ENCODE measurements at regions not wholly inside any gene's neighbourhood (a gene's known extent, or its start where the extent isn't known, plus 50 kb on each side); places are given as distances from the start of the nearest gene placed in this dataset.
"Not testable (repeated sequence)": the region's sequence is repeated elsewhere in the genome, so short reads cannot be mapped to it uniquely, and the experiment has no call there.

- DNase-seq, result not testable (repeated sequence)
Observed at GRCh38 chr2:176578292-176578691, 309.1 kb downstream of the MTX2 start.

- no peak for DNase-seq
Observed at GRCh38 chr2:176579608-176580007, 310.4 kb downstream of the MTX2 start.

DNA sequence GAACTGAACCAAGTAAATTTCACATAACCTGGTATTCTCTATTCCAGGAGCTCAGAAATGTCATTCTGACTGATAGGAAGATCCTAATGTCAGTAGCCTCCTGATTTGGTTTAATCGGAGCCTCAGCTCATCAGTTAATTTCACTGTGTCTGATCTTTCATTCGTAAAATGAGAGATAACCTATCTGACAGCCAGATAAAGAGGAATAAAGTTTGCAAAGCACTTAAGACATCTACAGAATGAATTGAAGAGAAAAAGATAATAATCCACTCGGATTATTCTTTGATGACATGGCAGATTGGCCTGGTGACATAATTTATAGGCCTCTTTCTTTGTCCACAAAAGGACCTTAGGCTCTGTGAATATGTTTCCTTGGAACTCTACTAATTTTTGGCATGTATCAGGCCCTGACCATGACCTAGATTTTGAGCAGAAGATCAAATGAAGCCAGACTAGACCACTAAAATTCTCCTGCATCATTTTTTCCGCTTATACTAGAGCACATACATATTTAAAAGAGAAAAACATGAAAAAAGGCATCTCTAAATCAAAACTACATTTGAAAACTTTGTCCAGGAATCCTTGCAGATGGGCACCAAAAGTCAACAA lies 312.4 kb downstream of the MTX2 start:
- peak; percentile 61 for DNase-seq

DNA sequence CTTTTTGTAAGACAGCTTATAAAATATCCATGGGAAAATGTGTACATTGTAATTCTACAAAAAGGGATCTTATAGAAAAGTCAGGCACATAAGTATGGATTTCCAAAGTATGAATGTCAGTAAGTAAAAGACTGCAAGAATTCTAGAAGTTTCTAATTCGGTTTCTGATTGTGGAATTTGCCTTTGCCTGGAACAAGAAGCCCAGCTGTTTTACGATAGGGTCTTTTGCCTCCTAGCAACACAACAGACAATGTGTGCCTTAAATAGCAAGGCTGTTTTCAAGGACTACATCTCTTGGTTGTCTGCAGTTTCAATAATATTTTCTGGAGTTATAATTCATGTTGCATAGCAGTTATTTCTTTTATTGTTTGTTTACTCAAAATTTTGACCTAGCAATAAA lies 312.9 kb downstream of the MTX2 start:
- DNase-seq, result no peak

DNA sequence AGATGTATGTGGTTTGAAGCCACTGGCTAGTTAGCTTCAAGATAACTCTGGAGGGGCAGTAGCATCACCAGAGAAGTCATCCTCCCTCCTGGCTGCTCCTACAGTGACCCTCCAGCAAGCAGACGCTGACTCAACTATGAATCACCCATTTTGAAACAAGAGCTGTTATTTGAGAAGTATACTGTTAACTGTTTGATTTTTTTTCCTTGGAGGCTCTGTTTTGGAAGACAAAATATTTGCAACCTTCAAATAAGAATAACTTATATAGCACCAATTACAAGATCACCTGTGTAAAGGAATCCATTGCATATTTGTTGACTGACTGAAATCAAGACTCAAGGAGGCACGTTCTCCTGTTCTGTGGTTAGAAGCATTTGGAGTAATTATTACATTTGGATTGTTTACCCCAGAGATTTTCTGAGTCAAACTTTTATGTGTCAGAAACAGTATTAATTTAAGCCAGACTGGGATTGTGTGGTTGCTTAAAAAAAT lies 313.8 kb downstream of the MTX2 start:
- DNase-seq, result peak; percentile 97

- peak; percentile 76 for DNase-seq
Observed at GRCh38 chr2:176583607-176584006, 314.4 kb downstream of the MTX2 start.

GRCh38 chr2:176584333-176584732 lies 315.1 kb downstream of the MTX2 start:
- peak; percentile 86 for DNase-seq

DNA sequence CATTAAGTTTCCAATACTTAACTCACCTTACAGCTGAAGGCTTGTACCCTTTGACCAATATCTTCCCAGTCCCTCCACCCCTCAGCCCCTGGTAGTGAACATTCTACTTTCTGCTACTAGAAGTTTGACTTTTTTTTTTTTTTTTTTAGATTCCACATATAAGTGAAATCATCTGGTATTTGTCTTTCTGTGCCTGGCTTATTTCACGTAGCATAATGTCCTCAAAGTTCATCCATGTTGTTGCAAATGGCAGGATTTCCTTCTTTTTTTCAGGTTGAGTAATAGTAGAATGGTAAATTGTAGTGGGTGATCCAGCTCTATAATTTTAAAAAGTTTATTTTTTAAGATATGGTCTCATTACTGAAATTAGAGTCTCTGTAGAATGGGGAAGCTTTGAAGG lies 316.0 kb downstream of the MTX2 start:
- DNase-seq, result no peak

DNA sequence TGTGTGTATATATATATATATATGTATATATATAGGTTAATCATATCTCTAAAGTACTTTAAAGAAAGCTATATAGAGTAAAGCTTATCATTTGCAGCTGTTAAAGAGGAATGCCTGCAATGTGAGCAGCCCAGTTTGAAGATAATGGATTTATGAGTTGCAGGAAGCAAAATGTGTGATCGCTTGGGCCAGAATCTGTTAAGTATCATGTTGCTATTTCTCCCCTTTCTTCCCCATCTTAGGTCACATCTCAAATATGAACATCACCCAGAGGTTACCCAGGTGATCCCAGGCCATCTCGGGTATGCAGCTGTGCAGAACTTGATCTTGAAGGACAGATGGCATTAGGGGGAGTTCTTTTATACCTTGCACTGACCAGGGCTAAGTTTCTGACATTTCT lies 316.5 kb downstream of the MTX2 start:
- peak; percentile 30 for DNase-seq

DNA sequence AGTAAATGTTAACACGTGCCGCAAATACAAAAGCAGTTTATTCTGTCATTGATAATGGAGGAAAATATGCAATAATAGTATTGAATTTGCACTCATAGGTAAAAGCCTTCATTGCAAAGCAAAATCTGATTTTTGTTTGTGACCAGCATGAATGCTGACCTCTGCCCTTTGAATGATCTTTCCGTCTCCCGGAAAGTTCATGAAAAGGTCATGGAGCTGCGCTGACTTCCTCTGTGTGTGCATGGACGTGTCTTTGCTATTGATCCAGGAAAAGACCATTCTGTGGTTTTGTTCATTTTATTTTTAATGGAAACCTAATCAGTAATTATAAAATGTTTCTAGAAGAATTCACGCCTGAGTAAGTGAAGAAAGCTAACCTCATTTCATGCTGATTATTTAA lies 320.0 kb downstream of the MTX2 start:
- DNase-seq, result no peak

GRCh38 chr2:176589825-176590440 lies 320.7 kb downstream of the MTX2 start:
- peak; percentile 12 for DNase-seq

DNA sequence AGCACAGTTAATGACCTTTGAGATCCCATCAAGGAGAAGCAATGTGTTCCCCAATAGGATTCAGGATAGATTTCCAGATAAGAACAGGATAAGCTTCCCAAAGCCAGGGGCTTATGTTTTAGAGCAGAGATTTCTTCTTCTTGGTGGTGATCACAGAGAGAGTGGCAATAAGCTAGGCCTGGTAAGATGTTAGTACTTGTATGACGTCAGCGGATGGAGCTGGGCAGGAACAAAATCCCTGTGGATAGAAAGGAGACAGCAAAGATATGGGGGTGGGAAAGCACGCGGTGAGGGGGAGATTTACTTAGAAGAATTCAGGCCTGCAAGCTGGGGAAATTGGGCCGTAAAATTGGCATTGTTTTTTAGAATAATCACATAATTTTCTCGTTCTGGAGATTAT lies 323.0 kb downstream of the MTX2 start:
- DNase-seq, result no peak

DNA sequence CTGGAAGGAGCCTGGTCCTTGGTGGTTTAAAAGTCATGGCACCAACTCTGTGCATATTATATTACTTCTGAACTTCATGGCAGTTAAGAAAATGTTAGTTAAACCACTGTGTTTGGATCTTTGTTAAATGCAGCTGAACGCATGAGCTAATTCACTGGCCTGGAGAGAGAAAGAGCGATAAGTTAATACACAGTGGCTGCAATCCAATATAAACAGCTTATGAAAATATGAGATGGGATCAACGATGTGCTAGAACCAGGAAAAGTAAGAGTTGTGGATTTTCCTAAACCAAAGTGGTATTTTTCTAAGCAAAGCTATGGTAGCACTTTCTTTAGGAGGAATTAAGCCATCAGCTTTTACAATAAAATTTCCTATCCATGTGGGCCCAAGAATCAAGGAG lies 326.7 kb downstream of the MTX2 start:
- DNase-seq, result peak; percentile 28

DNA sequence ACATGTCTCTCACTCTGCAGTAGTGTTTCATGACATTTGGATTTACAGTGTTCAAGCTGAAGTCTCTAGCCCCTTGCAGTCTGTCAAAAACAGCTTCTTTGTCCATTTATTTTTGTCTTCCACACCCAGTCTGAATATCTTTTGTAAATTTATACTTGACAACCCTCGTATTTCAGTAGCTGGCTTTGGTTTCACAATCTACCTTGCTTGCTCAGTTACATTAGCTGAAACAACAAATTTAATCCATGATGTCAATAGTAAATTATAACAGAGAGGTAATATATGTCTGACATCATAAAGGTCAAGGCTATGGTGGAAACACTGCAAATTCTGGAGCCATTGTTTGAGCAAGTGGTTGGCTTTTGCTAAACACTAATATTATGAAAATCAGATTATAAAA lies 328.7 kb downstream of the MTX2 start:
- no peak for DNase-seq

GRCh38 chr2:176598351-176598750 lies 329.1 kb downstream of the MTX2 start:
- DNase-seq, result no peak

- DNase-seq, result no peak
Observed at GRCh38 chr2:176599796-176600485, 330.7 kb downstream of the MTX2 start.

GRCh38 chr2:176601066-176601465 lies 331.8 kb downstream of the MTX2 start:
- no peak for DNase-seq

DNA sequence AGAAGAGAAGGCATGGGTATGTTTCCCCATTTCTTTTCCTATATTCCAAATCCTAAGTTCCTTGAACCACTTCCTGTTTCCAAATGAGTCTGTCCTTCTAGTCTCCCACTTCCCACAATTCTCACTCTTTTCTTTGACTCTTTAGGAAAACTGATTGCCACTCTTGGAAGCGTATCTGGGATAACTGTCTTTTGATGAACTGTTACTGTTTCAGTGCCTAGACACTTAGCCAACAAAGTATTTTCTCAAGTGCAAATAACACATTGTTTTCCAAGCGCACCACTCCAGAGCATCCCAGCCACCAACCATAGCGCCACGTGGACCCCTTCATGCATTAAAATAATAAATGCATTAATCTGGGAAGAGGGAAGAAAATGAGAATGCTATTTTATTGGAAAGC lies 342.8 kb downstream of the MTX2 start:
- no peak for DNase-seq

DNA sequence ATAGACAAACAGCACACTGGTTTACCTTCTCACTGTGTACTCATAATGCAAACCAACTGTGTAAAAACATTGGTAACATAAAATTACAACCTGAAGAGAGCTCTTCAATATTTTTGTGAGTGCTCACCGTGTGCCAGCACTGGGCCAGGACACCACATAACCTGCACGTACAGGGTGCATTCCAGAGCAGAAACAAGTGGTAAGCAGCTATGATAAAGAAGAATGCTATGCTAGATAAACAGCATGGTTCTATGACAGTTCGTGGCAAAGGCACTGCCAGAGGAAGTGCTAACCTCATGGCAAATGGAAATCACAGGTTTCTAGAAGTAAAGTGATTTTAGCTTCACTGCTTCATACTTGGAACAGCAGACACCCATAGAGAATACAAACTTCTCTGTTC lies 343.5 kb downstream of the MTX2 start:
- peak; percentile 64 for DNase-seq

DNA sequence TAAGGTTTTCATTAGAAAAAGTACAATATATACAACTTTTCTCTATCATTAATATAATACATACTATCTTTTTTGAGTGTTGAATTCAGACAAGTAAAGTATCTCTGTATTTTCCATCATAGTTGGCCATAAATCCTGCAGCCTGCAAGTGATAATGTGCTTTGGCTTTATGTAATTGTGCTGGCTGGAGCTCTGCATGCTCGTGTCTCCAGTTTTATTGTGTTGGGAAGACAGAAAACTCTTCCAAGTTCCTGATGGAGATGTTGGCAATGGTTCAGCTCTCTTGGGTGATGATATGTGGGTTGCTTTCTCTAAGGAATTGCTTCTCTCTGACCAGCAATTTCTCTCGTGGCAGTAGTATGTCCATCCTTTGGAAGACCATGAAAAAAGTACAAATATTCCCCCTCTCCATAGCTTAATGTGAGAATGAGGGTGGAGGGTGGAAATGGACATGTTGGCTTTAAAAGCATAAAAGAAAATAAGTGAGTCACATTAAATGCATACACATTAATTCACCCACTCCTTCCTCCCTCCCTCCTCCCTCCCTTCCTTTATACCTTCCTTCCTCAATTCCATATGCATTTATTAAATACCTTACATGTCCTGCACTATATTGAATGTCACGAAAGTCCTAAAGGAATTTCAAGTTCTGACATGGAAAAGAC lies 344.2 kb downstream of the MTX2 start:
- peak; percentile 87 for DNase-seq

- DNase-seq, result peak; percentile 26
Observed at GRCh38 chr2:176614049-176614448, 344.8 kb downstream of the MTX2 start.

DNA sequence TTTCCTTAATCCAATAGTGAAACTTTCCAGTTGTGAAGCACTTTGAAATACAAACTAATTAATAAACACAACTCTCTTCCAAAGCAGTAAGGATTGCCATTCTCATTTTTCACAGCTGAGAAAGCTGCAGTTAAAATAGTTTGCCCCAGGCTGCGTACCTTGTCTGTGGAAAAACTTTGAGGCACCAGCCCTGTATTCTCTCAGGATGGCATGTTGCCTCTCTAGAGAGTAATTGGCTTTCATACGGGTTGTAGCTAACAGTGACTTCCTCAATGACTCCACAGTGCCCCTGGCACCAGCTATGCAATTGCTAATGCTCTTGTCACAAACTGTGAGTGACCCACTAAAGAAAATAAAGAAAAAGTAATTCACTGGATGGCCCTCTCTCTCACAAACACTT lies 345.7 kb downstream of the MTX2 start:
- DNase-seq, result no peak

DNA sequence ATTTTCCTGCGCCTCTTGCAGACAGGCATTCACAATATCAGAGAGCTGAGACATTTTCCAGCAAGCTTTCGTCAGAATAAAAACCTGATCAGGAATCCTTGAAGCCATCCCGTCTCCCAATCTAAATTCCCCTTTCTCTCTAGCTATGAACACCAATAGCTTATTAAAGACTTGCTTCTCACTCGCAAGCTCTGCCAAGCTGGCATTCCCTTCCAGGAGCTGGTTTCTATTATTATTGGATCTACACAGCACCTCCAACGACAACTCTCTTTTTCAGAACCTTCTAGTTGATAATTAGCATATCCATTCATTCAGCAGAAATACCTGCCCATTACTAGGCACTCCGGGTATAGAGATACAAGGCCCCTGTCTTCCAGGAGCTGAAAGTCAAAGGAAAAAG lies 350.3 kb downstream of the MTX2 start:
- no peak for DNase-seq

- DNase-seq, result no peak
Observed at GRCh38 chr2:176621350-176621749, 352.1 kb downstream of the MTX2 start.

Measured in fibroblast of skin of right biceps (primary cell).